HL-60 (cell line): ENCODE measurements at regions not wholly inside any gene's neighbourhood (a gene's known extent, or its start where the extent isn't known, plus 50 kb on each side); places are given as distances from the start of the nearest gene placed in this dataset.

Source experiments
- DNase-seq, 2 experiments: peaks; one replicate each; pipeline ENCODE4 v3.0.0-alpha.2; 2010 to 2020; ENCODE audit warnings: low read depth in 1 of 2, low spot score in 1 of 2
- H3K27ac ChIP-seq: fragments of 250-450 bp; sonication (Bioruptor Pico); replicated peaks from 2 replicates; pipeline ENCODE4 v1.5.1; 2020; ENCODE audit warnings: mild to moderate bottlenecking, moderate library complexity
- H3K27me3 ChIP-seq: fragments of 250-450 bp; sonication (Bioruptor Pico); 2 replicates; pipeline ENCODE4 v1.5.1; 2021; ENCODE audit warnings: mild to moderate bottlenecking, moderate library complexity; ENCODE audit not compliant: insufficient read depth, poor library complexity, severe bottlenecking
- H3K4me3 ChIP-seq: replicated peaks from 2 replicates; pipeline ENCODE4 v1.5.1; 2011; ENCODE audit warnings: mild to moderate bottlenecking, control low read depth, low read length; ENCODE audit not compliant: insufficient read depth
- CTCF ChIP-seq: IDR thresholded peaks from one replicate; pipeline ENCODE4 v1.5.1; 2011; ENCODE audit warnings: low read length, control low read depth, inconsistent platforms; ENCODE audit not compliant: insufficient read depth
- GABPA ChIP-seq: IDR thresholded peaks from 2 replicates; pipeline ENCODE4 v1.6.1; 2012; ENCODE audit warnings: low read depth
- POLR2AphosphoS5 ChIP-seq: IDR thresholded peaks from 2 replicates; pipeline ENCODE4 v1.6.1; 2012; ENCODE audit warnings: low read depth
- REST ChIP-seq: IDR thresholded peaks from 2 replicates; pipeline ENCODE4 v1.6.1; 2012; ENCODE audit warnings: low read depth; ENCODE audit not compliant: insufficient replicate concordance
- SPI1 ChIP-seq: IDR thresholded peaks from 2 replicates; pipeline ENCODE4 v1.6.1; 2012; ENCODE audit warnings: low read depth, mild to moderate bottlenecking, borderline replicate concordance

- no peak for DNase-seq
- Histone ChIP-seq H3K27ac (no peak overlapping the region), H3K27me3 (no peaks in the 10 kb centered on the region), H3K4me3 (no peak overlapping the region)
- TF ChIP-seq REST (no peak), SPI1 (no peak), CTCF (no peak), POLR2AphosphoS5 (no peak), GABPA (no peak)
Measured at GRCh38 chr5:20262896-20263295, 274.9 kb upstream of the CDH18 start.

- no peak for DNase-seq
- Histone ChIP-seq H3K27ac (no peak overlapping the region), H3K27me3 (no peaks in the 10 kb centered on the region), H3K4me3 (no peak overlapping the region)
- TF ChIP-seq CTCF (no peak), SPI1 (no peak), GABPA (no peak), REST (no peak), POLR2AphosphoS5 (no peak)
Measured at GRCh38 chr5:20254748-20255147, 266.7 kb upstream of the CDH18 start.

- TF ChIP-seq GABPA (no peak), SPI1 (no peak), POLR2AphosphoS5 (no peak)
- DNase-seq: no peak
- Histone ChIP-seq H3K4me3 (no peak overlapping the region), H3K27ac (no peak overlapping the region), H3K27me3 (no peaks in the 10 kb centered on the region)
Measured at GRCh38 chr5:20248118-20248517, 260.1 kb upstream of the CDH18 start.

GRCh38 chr5:20245432-20245974, 257.5 kb upstream of the CDH18 start:
- TF ChIP-seq SPI1 (no peak), REST (no peak), CTCF (no peak), POLR2AphosphoS5 (no peak), GABPA (no peak)
- no peak for DNase-seq
- no peak overlapping the region for H3K4me3 ChIP-seq
- H3K27me3 ChIP-seq: no peaks in the 10 kb centered on the region
- no peak overlapping the region for H3K27ac ChIP-seq
